ENCODE measurements at regions not wholly inside any gene's neighbourhood (a gene's known extent, or its start where the extent isn't known, plus 50 kb on each side); places are given as distances from the start of the nearest gene placed in this dataset.
A peak's percentile ranks its signal among the peaks of the same experiment; 100 is the strongest.

- no peak for DNase-seq
Observed at GRCh38 chr4:156390599-156391324, 437.1 kb upstream of the CTSO start.

- DNase-seq = no peak
Observed at GRCh38 chr4:156388826-156389225, 435.2 kb upstream of the CTSO start.

- DNase-seq = no peak
Observed at GRCh38 chr4:156378033-156378665, 424.5 kb upstream of the CTSO start.

GRCh38 chr4:156377036-156377710 lies 423.5 kb upstream of the CTSO start:
- no peak for DNase-seq

- DNase-seq = no peak
Observed at GRCh38 chr4:156374894-156375293, 421.2 kb upstream of the CTSO start.

GRCh38 chr4:156374069-156374468 lies 420.4 kb upstream of the CTSO start:
- DNase-seq = no peak

- DNase-seq = peak in 1 of 2 experiments; percentile 11
Observed at GRCh38 chr4:156367502-156367901, 413.8 kb upstream of the CTSO start.

- DNase-seq = no peak
Observed at GRCh38 chr4:156362581-156362980, 408.9 kb upstream of the CTSO start.

GRCh38 chr4:156347412-156348075 lies 393.9 kb upstream of the CTSO start:
- DNase-seq = no peak

GRCh38 chr4:156346959-156347385 lies 393.3 kb upstream of the CTSO start:
- no peak for DNase-seq

GRCh38 chr4:156344397-156344796 lies 390.7 kb upstream of the CTSO start:
- DNase-seq = no peak

- no peak for DNase-seq
Observed at GRCh38 chr4:156336511-156336910, 382.8 kb upstream of the CTSO start.

- no peak for DNase-seq
Observed at GRCh38 chr4:156335721-156336120, 382.1 kb upstream of the CTSO start.

- DNase-seq = no peak
Observed at GRCh38 chr4:156330436-156331031, 376.9 kb upstream of the CTSO start.

- DNase-seq = no peak
Observed at GRCh38 chr4:156329779-156330178, 376.1 kb upstream of the CTSO start.

GRCh38 chr4:156328882-156329281 lies 375.2 kb upstream of the CTSO start:
- no peak for DNase-seq

- no peak for DNase-seq
Observed at GRCh38 chr4:156326246-156326645, 372.6 kb upstream of the CTSO start.

- no peak for DNase-seq
Observed at GRCh38 chr4:156322592-156322991, 368.9 kb upstream of the CTSO start.

- no peak for DNase-seq
Observed at GRCh38 chr4:156321203-156321602, 367.5 kb upstream of the CTSO start.

GRCh38 chr4:156313497-156313896 lies 359.8 kb upstream of the CTSO start:
- DNase-seq = no peak

GRCh38 chr4:156312261-156312847 lies 358.7 kb upstream of the CTSO start:
- DNase-seq = no peak

GRCh38 chr4:156309031-156309430 lies 355.4 kb upstream of the CTSO start:
- DNase-seq = no peak

- peak; percentile 29 to 30 for DNase-seq
Observed at GRCh38 chr4:156303708-156304107, 350.0 kb upstream of the CTSO start.
